Naive thymus-derived CD4-positive, alpha-beta T cell (primary cell): ENCODE measurements at regions not wholly inside any gene's neighbourhood (a gene's known extent, or its start where the extent isn't known, plus 50 kb on each side); places are given as distances from the start of the nearest gene placed in this dataset.
"Not testable (repeated sequence)": the region's sequence is repeated elsewhere in the genome, so short reads cannot be mapped to it uniquely, and the experiment has no call there.

ENCODE experiments used
- ATAC-seq: fragments of 150-1000 bp; cut with Tn5 transposase; 2 replicates; pipeline ENCODE4 v1.10.0; 2021; ENCODE audit warnings: mild to moderate bottlenecking, moderate library complexity
- CTCF ChIA-PET: fragments of 350-600 bp; sonication (Branson Sonifier 250); formaldehyde crosslinking; loops from one replicate; lab custom pipeline; 2021; ENCODE audit warnings: antibody characterized with exemption; lab: Charles Lee
- POLR2A ChIA-PET: fragments of 350-600 bp; sonication (Branson Sonifier 250); formaldehyde crosslinking; loops from one replicate; lab custom pipeline; 2021; ENCODE audit warnings: antibody characterized with exemption, inconsistent platforms; lab: Charles Lee
- DNase-seq, 9 donors: peaks; one replicate each; pipeline versions ENCODE4 v3.0.0 to v3.0.0-alpha.2; 2020 to 2022; ENCODE audit warnings: mixed read lengths in 1 of 9
- H3K27ac ChIP-seq: one replicate; pipeline ENCODE4 v1.7.0; 2013; ENCODE audit warnings: mild to moderate bottlenecking, low read depth, low read length, moderate library complexity
- H3K27me3 ChIP-seq, 2 donors: one replicate each; pipeline ENCODE4 v1.7.0; 2013; ENCODE audit warnings: low read length in 2 of 2, mild to moderate bottlenecking in 2 of 2, moderate library complexity in 2 of 2; ENCODE audit not compliant: control insufficient read depth in 2 of 2, insufficient read depth in 2 of 2
- H3K36me3 ChIP-seq, 3 experiments: 1 replicate in 2 of 3; 2 replicates in 1 of 3; pipeline ENCODE4 v1.7.0; 2013; ENCODE audit warnings: low read length in 3 of 3, mild to moderate bottlenecking in 3 of 3, moderate library complexity in 1 of 3; ENCODE audit not compliant: insufficient read depth in 3 of 3, control insufficient read depth in 2 of 3
- H3K4me1 ChIP-seq, 2 donors: one replicate each; pipeline ENCODE4 v1.7.0; 2013; ENCODE audit warnings: low read length in 2 of 2, mild to moderate bottlenecking in 2 of 2, moderate library complexity in 1 of 2; ENCODE audit not compliant: control insufficient read depth in 2 of 2, insufficient read depth in 2 of 2
- H3K4me3 ChIP-seq: 2 replicates; pipeline ENCODE4 v1.7.0; 2013; ENCODE audit warnings: mild to moderate bottlenecking, low read length
- H3K9me3 ChIP-seq, 3 experiments: 1 replicate in 2 of 3; 2 replicates in 1 of 3; pipeline ENCODE4 v1.7.0; 2013; ENCODE audit warnings: low read length in 3 of 3; ENCODE audit not compliant: control insufficient read depth in 2 of 3
- H3K27ac Mint-ChIP-seq, 9 donors: one replicate each; pipeline ENCODE4 v1.8.0; 2020 to 2022; ENCODE audit warnings: mixed read lengths in 9 of 9, mild to moderate bottlenecking in 8 of 9, moderate library complexity in 5 of 9, inconsistent platforms in 2 of 9
- H3K27me3 Mint-ChIP-seq, 5 donors: one replicate each; pipeline ENCODE4 v1.8.0; 2021 to 2022; ENCODE audit warnings: mixed read lengths in 5 of 5, mild to moderate bottlenecking in 1 of 5
- H3K36me3 Mint-ChIP-seq, 5 donors: one replicate each; pipeline ENCODE4 v1.8.0; 2020 to 2022; ENCODE audit warnings: mixed read lengths in 5 of 5, mild to moderate bottlenecking in 3 of 5, inconsistent platforms in 1 of 5
- H3K4me1 Mint-ChIP-seq, 7 donors: one replicate each; pipeline ENCODE4 v1.8.0; 2020 to 2022; ENCODE audit warnings: mixed read lengths in 7 of 7, mild to moderate bottlenecking in 3 of 7, inconsistent platforms in 1 of 7
- H3K4me3 Mint-ChIP-seq, 10 donors: one replicate each; pipeline ENCODE4 v1.8.0; 2020 to 2022; ENCODE audit warnings: mild to moderate bottlenecking in 10 of 10, mixed read lengths in 10 of 10, moderate library complexity in 6 of 10, inconsistent platforms in 2 of 10
- H3K9me3 Mint-ChIP-seq, 11 donors: one replicate each; pipeline ENCODE4 v1.8.0; 2020 to 2022; ENCODE audit warnings: mixed read lengths in 11 of 11, mild to moderate bottlenecking in 4 of 11, inconsistent platforms in 1 of 11, moderate library complexity in 1 of 11
- intact Hi-C, 2 donors: fragments of 100-400 bp; cut with micrococcal nuclease; formaldehyde crosslinking; loops; one replicate each; pipeline ENCODE4 v1.15.1; 2023

GRCh38 chrX:109089359-109089758, 353.0 kb upstream of the IRS4 start:
- Mint-ChIP-seq H3K9me3 (peaks cover 0 to 13% (median 6%) of the 10 kb centered on the region in 11 donors), H3K4me3 (no peak overlapping the region), H3K27ac (no peak overlapping the region), H3K27me3 (no peaks in the 10 kb centered on the region), H3K4me1 (peaks cover 0 to 1% (median 0%) of the 10 kb centered on the region in 7 donors), H3K36me3 (no peaks in the 10 kb centered on the region)
- ChIA-PET CTCF (no interaction called here), POLR2A (no interaction called here)
- H3K9me3 ChIP-seq, result no peaks in the 10 kb centered on the region
- no peaks in the 10 kb centered on the region for H3K27me3 ChIP-seq
- H3K27ac ChIP-seq, result no peak overlapping the region
- ATAC-seq (no peak), DNase-seq (no peak)
- H3K4me3 ChIP-seq, result no peak overlapping the region
- no peaks in the 10 kb centered on the region for H3K36me3 ChIP-seq
- H3K4me1 ChIP-seq, result no peaks in the 10 kb centered on the region
- intact Hi-C loops, result no loop called here

GRCh38 chrX:109077788-109078187, 341.4 kb upstream of the IRS4 start:
- no peaks in the 10 kb centered on the region for H3K9me3 ChIP-seq
- Mint-ChIP-seq H3K27me3 (no peaks in the 10 kb centered on the region), H3K4me1 (no peaks in the 10 kb centered on the region), H3K27ac (no peak overlapping the region), H3K9me3 (peaks cover 0 to 7% (median 4%) of the 10 kb centered on the region in 11 donors), H3K36me3 (no peaks in the 10 kb centered on the region), H3K4me3 (no peak overlapping the region)
- no peak for DNase-seq
- H3K27ac ChIP-seq, result no peak overlapping the region
- intact Hi-C loops, result no loop called here
- ChIA-PET POLR2A (no interaction called here), CTCF (no interaction called here)
- no peaks in the 10 kb centered on the region for H3K36me3 ChIP-seq
- H3K4me3 ChIP-seq, result no peak overlapping the region
- no peak for ATAC-seq
- H3K4me1 ChIP-seq, result no peaks in the 10 kb centered on the region
- H3K27me3 ChIP-seq, result no peaks in the 10 kb centered on the region

- H3K9me3 ChIP-seq, ATAC-seq, H3K4me1 ChIP-seq, H3K27me3 Mint-ChIP-seq, H3K4me3 Mint-ChIP-seq, H3K4me3 ChIP-seq, DNase-seq, H3K36me3 Mint-ChIP-seq, H3K27ac Mint-ChIP-seq, H3K27ac ChIP-seq, H3K9me3 Mint-ChIP-seq, H3K4me1 Mint-ChIP-seq, intact Hi-C loops, POLR2A ChIA-PET, H3K36me3 ChIP-seq, CTCF ChIA-PET, H3K27me3 ChIP-seq: not testable (repeated sequence)
These were observed 317.8 kb upstream of the IRS4 start for GRCh38 chrX:109054181-109054581.

GRCh38 chrX:109049903-109050302, 313.5 kb upstream of the IRS4 start:
- H3K4me1 ChIP-seq, result no peaks in the 10 kb centered on the region
- ATAC-seq (no peak), DNase-seq (no peak)
- Mint-ChIP-seq H3K36me3 (no peaks in the 10 kb centered on the region), H3K27me3 (no peaks in the 10 kb centered on the region), H3K4me3 (no peak overlapping the region), H3K27ac (no peak overlapping the region), H3K9me3 (peaks cover 0 to 3% (median 0%) of the 10 kb centered on the region in 11 donors), H3K4me1 (peaks cover 0 to 1% (median 0%) of the 10 kb centered on the region in 7 donors)
- ChIA-PET CTCF (no interaction called here), POLR2A (no interaction called here)
- H3K27me3 ChIP-seq, result no peaks in the 10 kb centered on the region
- no peaks in the 10 kb centered on the region for H3K9me3 ChIP-seq
- no peak overlapping the region for H3K4me3 ChIP-seq
- H3K27ac ChIP-seq, result no peak overlapping the region
- intact Hi-C loops, result no loop called here
- H3K36me3 ChIP-seq, result no peaks in the 10 kb centered on the region

GRCh38 chrX:109049416-109049815, 313.1 kb upstream of the IRS4 start:
- peaks cover 0 to 1% (median 0%) of the 10 kb centered on the region in 7 donors for H3K4me1 Mint-ChIP-seq
- ChIA-PET POLR2A (no interaction called here), CTCF (no interaction called here)
- peaks cover 0 to 3% (median 0%) of the 10 kb centered on the region in 11 donors for H3K9me3 Mint-ChIP-seq
- Histone ChIP-seq H3K9me3 (no peaks in the 10 kb centered on the region), H3K4me3 (no peak overlapping the region), H3K27me3 (no peaks in the 10 kb centered on the region), H3K36me3 (no peaks in the 10 kb centered on the region), H3K4me1 (no peaks in the 10 kb centered on the region), H3K27ac (no peak overlapping the region)
- H3K27ac Mint-ChIP-seq, result no peak overlapping the region
- no peak overlapping the region for H3K4me3 Mint-ChIP-seq
- intact Hi-C loops, result no loop called here
- no peaks in the 10 kb centered on the region for H3K27me3 Mint-ChIP-seq
- no peaks in the 10 kb centered on the region for H3K36me3 Mint-ChIP-seq
- ATAC-seq, result no peak
- DNase-seq, result no peak

- Mint-ChIP-seq H3K27ac (no peak overlapping the region), H3K9me3 (no peaks in the 10 kb centered on the region), H3K27me3 (no peaks in the 10 kb centered on the region), H3K4me1 (no peaks in the 10 kb centered on the region), H3K4me3 (no peak overlapping the region), H3K36me3 (no peaks in the 10 kb centered on the region)
- ATAC-seq (no peak), DNase-seq (no peak)
- Histone ChIP-seq H3K4me1 (no peaks in the 10 kb centered on the region), H3K4me3 (no peak overlapping the region), H3K36me3 (no peaks in the 10 kb centered on the region), H3K27me3 (no peaks in the 10 kb centered on the region), H3K27ac (no peak overlapping the region), H3K9me3 (no peaks in the 10 kb centered on the region)
- ChIA-PET POLR2A (no interaction called here), CTCF (no interaction called here)
- intact Hi-C loops, result no loop called here
These were observed 303.7 kb upstream of the IRS4 start for GRCh38 chrX:109040057-109040456.

GRCh38 chrX:109036624-109037023, 300.3 kb upstream of the IRS4 start:
- H3K4me3 Mint-ChIP-seq, result no peak overlapping the region
- intact Hi-C loops, result no loop called here
- Histone ChIP-seq H3K4me3 (no peak overlapping the region), H3K4me1 (no peaks in the 10 kb centered on the region), H3K27me3 (no peaks in the 10 kb centered on the region), H3K36me3 (no peaks in the 10 kb centered on the region), H3K9me3 (no peaks in the 10 kb centered on the region), H3K27ac (no peak overlapping the region)
- no peaks in the 10 kb centered on the region for H3K36me3 Mint-ChIP-seq
- H3K4me1 Mint-ChIP-seq, result no peaks in the 10 kb centered on the region
- H3K27me3 Mint-ChIP-seq, result no peaks in the 10 kb centered on the region
- DNase-seq (no peak), ATAC-seq (no peak)
- ChIA-PET CTCF (no interaction called here), POLR2A (no interaction called here)
- peaks cover 0 to 7% (median 0%) of the 10 kb centered on the region in 11 donors for H3K9me3 Mint-ChIP-seq
- H3K27ac Mint-ChIP-seq, result no peak overlapping the region
